Endothelial cell of umbilical vein (primary cell): ENCODE measurements at regions not wholly inside any gene's neighbourhood (a gene's known extent, or its start where the extent isn't known, plus 50 kb on each side); places are given as distances from the start of the nearest gene placed in this dataset.

ENCODE experiments used
- BruUV-seq: library from RNA; stranded (reverse); fragments of 400-500 nt; replicated peaks from 2 replicates; lab custom pipeline; 2021; lab: Mats Ljungman, UMichigan
- CTCF ChIA-PET: fragments of 300-600, 350-600 bp; sonication (Branson Sonifier 250); formaldehyde crosslinking; loops from one replicate; lab custom pipeline; 2021; ENCODE audit warnings: antibody characterized with exemption, inconsistent platforms; lab: Charles Lee
- POLR2A ChIA-PET: fragments of 300-600, 350-600 bp; sonication (Branson Sonifier 250); formaldehyde crosslinking; loops from one replicate; lab custom pipeline; 2021; ENCODE audit warnings: antibody characterized with exemption, inconsistent platforms; lab: Charles Lee
- DNase-seq: peaks from one replicate; pipeline ENCODE4 v3.0.0-alpha.2; 2011; ENCODE audit warnings: low read depth, low spot score
- FAIRE-seq: peaks from 2 replicates; lab custom pipeline; 2011; peaks lifted over from hg19 to GRCh38; lab: Jason Lieb, UNC
- H2AFZ ChIP-seq: 2 replicates; pipeline ENCODE4 v1.6.0; 2012; ENCODE audit warnings: low read depth, low read length, control low read depth, inconsistent platforms
- H3K27ac ChIP-seq: 2 replicates; pipeline ENCODE4 v1.5.1; 2011; ENCODE audit warnings: low read depth, mild to moderate bottlenecking, control low read depth, low read length, moderate library complexity; ENCODE audit not compliant: insufficient read depth
- H3K27me3 ChIP-seq, 2 experiments: 2 replicates each; pipeline versions ENCODE4 v1.6.0 to v1.6.1; 2011; ENCODE audit warnings: low read length in 2 of 2, mixed read lengths in 1 of 2; ENCODE audit not compliant: control insufficient read depth in 2 of 2, insufficient read depth in 2 of 2
- H3K36me3 ChIP-seq, 2 experiments: 2 replicates in 1 of 2; 3 replicates in 1 of 2; pipeline ENCODE4 v1.5.1; 2011; ENCODE audit warnings: low read length in 2 of 2, mild to moderate bottlenecking in 1 of 2, moderate library complexity in 1 of 2; ENCODE audit not compliant: control insufficient read depth in 2 of 2, insufficient read depth in 2 of 2; ENCODE audit errors: extremely low read depth in 1 of 2
- H3K4me1 ChIP-seq: 3 replicates; pipeline ENCODE4 v1.5.1; 2011; ENCODE audit warnings: mild to moderate bottlenecking, low read length; ENCODE audit not compliant: control insufficient read depth, insufficient read depth; ENCODE audit errors: extremely low read depth
- H3K4me2 ChIP-seq: 2 replicates; pipeline ENCODE4 v1.6.1; 2011; ENCODE audit warnings: low read length, control low read depth, mixed read lengths; ENCODE audit not compliant: insufficient read depth
- H3K4me3 ChIP-seq, 3 experiments: fragments of 200-600 bp in 1 of 3; sonication (generic), shearing (Covaris generic) in 1 of 3; replicated peaks in 1 of 3; 2 replicates each; pipeline ENCODE4 v1.5.1; 2011 to 2016; ENCODE audit warnings: control low read depth in 3 of 3, low read length in 3 of 3, mild to moderate bottlenecking in 2 of 3, inconsistent platforms in 1 of 3, low read depth in 1 of 3, moderate library complexity in 1 of 3; ENCODE audit not compliant: insufficient read depth in 1 of 3
- H3K79me2 ChIP-seq: 2 replicates; pipeline ENCODE4 v1.6.0; 2012; ENCODE audit warnings: low read length, inconsistent platforms; ENCODE audit not compliant: control insufficient read depth, insufficient read depth
- H3K9ac ChIP-seq: replicated peaks from 2 replicates; pipeline ENCODE3; 2011; ENCODE audit warnings: low read length, control low read depth; ENCODE audit not compliant: insufficient read depth; ENCODE audit errors: extremely low read depth
- H3K9me1 ChIP-seq: replicated peaks from 3 replicates; pipeline ENCODE4 v1.6.0; 2011; ENCODE audit warnings: mild to moderate bottlenecking, low read length; ENCODE audit not compliant: control insufficient read depth, insufficient read depth; ENCODE audit errors: extremely low read depth
- H3K9me3 ChIP-seq: replicated peaks from 2 replicates; pipeline ENCODE4 v1.5.1; 2012; ENCODE audit warnings: low read length, inconsistent platforms; ENCODE audit not compliant: control insufficient read depth, insufficient read depth
- H4K20me1 ChIP-seq: replicated peaks from 2 replicates; pipeline ENCODE3; 2011; ENCODE audit warnings: mild to moderate bottlenecking, low read length; ENCODE audit not compliant: control insufficient read depth, insufficient read depth; ENCODE audit errors: extremely low read depth
- FOS ChIP-seq: IDR thresholded peaks from 2 replicates; pipeline ENCODE4 v1.6.1; 2011; ENCODE audit warnings: mild to moderate bottlenecking, low read length, moderate library complexity, borderline replicate concordance; ENCODE audit not compliant: insufficient read depth
- MAX ChIP-seq: IDR thresholded peaks from 2 replicates; pipeline ENCODE4 v1.6.1; 2011; ENCODE audit not compliant: insufficient read depth, insufficient read length
- MYC ChIP-seq: IDR thresholded peaks from one replicate; pipeline ENCODE4 v1.6.1; 2011; ENCODE audit warnings: mild to moderate bottlenecking, low read depth, low read length
- POLR2A ChIP-seq: IDR thresholded peaks from 2 replicates; pipeline ENCODE4 v1.6.1; 2012; ENCODE audit warnings: low read depth, mild to moderate bottlenecking, control low read depth, low read length
- POLR2AphosphoS5 ChIP-seq: IDR thresholded peaks from 2 replicates; pipeline ENCODE4 v1.6.1; 2012; ENCODE audit warnings: low read depth, mild to moderate bottlenecking, control low read depth, low read length, moderate library complexity; ENCODE audit not compliant: insufficient read depth
- dilution Hi-C: fragments of 300-500 bp; cut with MboI; formaldehyde crosslinking; loops from one replicate; pipeline ENCODE4 v1.15.0; 2019; ENCODE audit warnings: low sequenced_read_pairs; ENCODE audit not compliant: extremely low pct_ligation_motif_present
- intact Hi-C: fragments of 100-400 bp; cut with micrococcal nuclease; formaldehyde crosslinking; loops from one replicate; pipeline ENCODE4 v1.10.0; 2022

GRCh38 chr4:32876546-32876945, 2156.4 kb downstream of the PCDH7 start:
- H2AFZ ChIP-seq: no peak overlapping the region
- BruUV-seq: no TSS peak
- CTCF ChIA-PET: no interaction called here

GRCh38 chr4:32879913-32880312, 2159.7 kb downstream of the PCDH7 start:
- Histone ChIP-seq H3K4me3 (no peak overlapping the region), H3K4me1 (no peaks in the 10 kb centered on the region), H3K27me3 (no peaks in the 10 kb centered on the region), H3K4me2 (no peak overlapping the region), H3K9me1 (no peaks in the 10 kb centered on the region), H3K9me3 (no peaks in the 10 kb centered on the region), H3K27ac (no peak overlapping the region), H3K36me3 (no peaks in the 10 kb centered on the region), H3K9ac (no peak overlapping the region), H3K79me2 (no peaks in the 10 kb centered on the region), H2AFZ (no peak overlapping the region), H4K20me1 (no peaks in the 10 kb centered on the region)
- FAIRE-seq (no peak), DNase-seq (no peak)
- no TSS peak for BruUV-seq
- intact Hi-C loops (no loop called here), dilution Hi-C loops (no loop called here)
- TF ChIP-seq MAX (no peak), MYC (no peak), POLR2AphosphoS5 (no peak), POLR2A (no peak), FOS (no peak)
- POLR2A ChIA-PET: no interaction called here
- CTCF ChIA-PET: no interaction called here

More at GRCh38 chr4:32876546-32876945, 2156.4 kb downstream of the PCDH7 start:
- Histone ChIP-seq H3K9ac (no peak overlapping the region), H3K4me1 (no peaks in the 10 kb centered on the region), H3K27ac (no peak overlapping the region), H3K27me3 (no peaks in the 10 kb centered on the region), H3K79me2 (no peaks in the 10 kb centered on the region), H4K20me1 (no peaks in the 10 kb centered on the region), H3K9me1 (no peaks in the 10 kb centered on the region), H3K4me2 (no peak overlapping the region), H3K4me3 (no peak overlapping the region), H3K36me3 (no peaks in the 10 kb centered on the region), H3K9me3 (no peaks in the 10 kb centered on the region)
- intact Hi-C loops: no loop called here
- POLR2A ChIA-PET: no interaction called here
- DNase-seq (no peak), FAIRE-seq (no peak)
- dilution Hi-C loops: no loop called here
- no peak for TF ChIP-seq POLR2AphosphoS5
- no peak for TF ChIP-seq MAX
- no peak for TF ChIP-seq MYC
- no peak for TF ChIP-seq FOS
- TF ChIP-seq POLR2A: no peak
